Activated CD4-positive, alpha-beta T cell treated with anti-CD3 and anti-CD28 coated beads, Interleukin-10, Interleukin-2, amounts not matched to agents 100 ng/mL and 50 ng/mL, durations not matched to agents 16 hours and 8 hours (primary cell): ENCODE measurements at regions not wholly inside any gene's neighbourhood (a gene's known extent, or its start where the extent isn't known, plus 50 kb on each side); places are given as distances from the start of the nearest gene placed in this dataset.
"Not testable (repeated sequence)": the region's sequence is repeated elsewhere in the genome, so short reads cannot be mapped to it uniquely, and the experiment has no call there.

Source experiments
- DNase-seq: peaks from one replicate; pipeline ENCODE4 v3.0.0-alpha.2; 2020

DNA sequence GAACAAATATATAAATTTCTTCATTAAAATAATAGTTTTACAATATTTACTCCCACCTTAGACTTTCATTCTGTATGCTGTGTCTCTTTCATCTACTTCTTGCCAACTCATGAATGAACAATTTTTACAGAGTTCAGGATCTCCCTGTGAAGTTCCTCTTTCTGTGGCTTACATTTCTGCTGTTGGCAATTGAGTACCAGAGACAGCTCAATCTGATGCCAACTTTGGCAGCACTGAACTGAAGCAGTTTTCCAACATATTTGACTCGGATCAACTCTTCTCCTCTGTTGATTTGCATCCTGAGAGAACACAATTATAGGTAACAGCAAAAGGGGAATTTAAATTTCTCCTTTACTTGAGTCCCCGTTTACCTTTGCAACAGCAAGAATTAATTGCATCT, 1262.2 kb downstream of the EFNA5 start:
- DNase-seq: no peak

DNA sequence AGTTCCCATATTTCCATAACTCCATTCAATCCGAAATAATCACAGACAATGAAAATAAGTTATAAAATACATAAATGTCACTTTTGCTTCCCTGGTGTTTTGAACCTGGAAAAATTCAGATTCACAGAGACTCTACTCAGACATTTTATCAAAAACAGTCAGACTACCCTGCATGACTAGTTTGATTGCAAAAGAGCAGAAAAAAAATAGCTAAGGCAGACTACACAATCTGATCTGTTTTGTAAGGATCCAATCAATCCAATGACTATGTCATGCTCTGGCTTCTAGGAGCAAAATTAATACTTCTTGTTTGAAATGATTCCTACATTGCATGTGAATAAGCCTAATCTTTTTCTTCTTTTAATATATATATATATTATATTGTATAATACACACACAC, 1262.6 kb downstream of the EFNA5 start:
- no peak for DNase-seq

GRCh38 chr5:106401561-106401960, 1269.2 kb downstream of the EFNA5 start:
- no peak for DNase-seq

- no peak for DNase-seq
Observed at GRCh38 chr5:106399391-106399790, 1271.3 kb downstream of the EFNA5 start.

GRCh38 chr5:106397700-106398099, 1273.0 kb downstream of the EFNA5 start:
- no peak for DNase-seq

DNA sequence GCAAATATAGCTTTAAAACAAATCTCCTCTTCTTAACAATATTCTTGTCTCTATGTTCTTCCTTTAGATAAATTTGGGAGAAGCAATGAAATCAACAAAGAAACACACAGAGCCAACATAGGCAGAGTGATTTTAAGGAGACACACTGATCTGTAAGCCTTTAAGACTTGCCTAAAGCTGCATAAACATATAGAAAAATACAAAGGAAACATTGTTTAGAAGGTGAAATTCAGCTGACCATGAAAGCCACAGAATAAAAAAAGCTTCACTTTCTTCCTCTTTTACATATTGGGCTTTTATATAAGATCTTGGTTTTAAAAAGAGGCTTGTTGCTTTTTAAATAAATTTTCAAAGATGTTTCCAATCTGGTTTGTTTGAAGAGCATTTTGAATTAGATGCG, 1277.5 kb downstream of the EFNA5 start:
- DNase-seq: no peak

DNA sequence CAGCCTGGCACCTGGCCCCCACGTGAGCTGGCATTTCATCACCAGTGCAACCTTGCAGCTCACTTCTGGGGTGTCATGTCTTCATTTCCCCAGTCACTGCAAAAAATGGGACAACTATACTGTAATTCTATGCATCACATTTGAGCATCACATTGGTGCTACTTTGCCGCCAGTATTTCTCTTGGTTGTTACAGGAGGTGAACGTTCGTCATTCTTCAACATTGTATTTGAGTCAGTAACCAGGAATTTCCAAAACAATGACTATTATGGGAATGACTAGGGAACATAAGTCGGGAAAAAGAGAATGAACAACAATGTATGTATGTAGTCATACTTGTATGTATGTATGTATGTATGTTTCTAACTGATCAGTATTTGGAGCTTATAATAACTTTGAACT, 1278.0 kb downstream of the EFNA5 start:
- no peak for DNase-seq

DNA sequence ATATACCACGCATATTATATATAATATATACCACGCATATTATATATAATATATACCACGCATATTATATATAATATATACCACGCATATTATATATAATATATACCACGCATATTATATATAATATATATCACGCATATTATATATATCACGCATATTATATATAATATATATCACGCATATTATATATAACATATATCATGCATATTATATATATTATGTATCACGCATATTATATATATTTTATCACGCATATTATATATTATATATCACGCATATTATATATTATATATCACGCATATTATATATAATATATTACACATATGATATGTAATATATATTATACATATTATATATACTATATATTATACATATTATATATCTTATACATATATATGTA, 1283.0 kb downstream of the EFNA5 start:
- not testable (repeated sequence) for DNase-seq

GRCh38 chr5:106386287-106386686, 1284.5 kb downstream of the EFNA5 start:
- no peak for DNase-seq

DNA sequence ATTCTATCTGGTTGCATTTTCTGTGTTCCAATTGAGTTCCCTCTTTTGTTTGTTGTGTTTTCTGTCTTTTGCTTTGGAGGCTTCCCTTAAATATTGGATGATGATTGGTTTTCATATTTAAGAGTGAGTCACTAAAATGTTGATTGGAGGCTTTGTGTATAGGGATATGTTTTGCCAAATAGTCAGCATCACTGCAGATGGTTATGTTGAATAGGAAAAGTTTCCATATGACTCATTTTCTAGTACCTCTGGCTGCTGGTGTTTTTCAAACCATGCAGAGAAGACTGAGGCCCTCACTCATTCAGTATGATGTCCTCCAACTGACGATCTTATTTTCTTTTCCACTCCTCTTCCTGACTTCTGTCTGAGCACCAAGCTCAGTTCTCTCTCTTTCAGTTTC, 1290.0 kb downstream of the EFNA5 start:
- no peak for DNase-seq

DNA sequence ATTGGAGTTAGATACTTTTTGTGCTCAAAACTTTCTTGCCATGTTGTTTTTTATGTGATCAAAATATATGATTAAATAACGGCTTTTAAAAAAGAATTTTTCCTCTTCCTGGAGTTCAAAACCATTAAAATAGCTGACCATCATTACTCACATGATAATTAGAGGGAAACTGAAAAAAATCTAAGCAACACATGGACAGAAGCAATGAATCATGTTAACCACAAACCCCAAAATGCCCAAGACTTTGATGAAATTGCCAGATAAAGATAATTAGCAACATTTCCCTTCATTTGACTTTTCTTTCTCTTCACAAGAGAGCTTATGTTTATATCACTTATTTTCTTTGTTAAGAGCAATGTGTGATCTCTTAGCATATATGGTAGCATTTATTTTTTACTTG, 1294.2 kb downstream of the EFNA5 start:
- DNase-seq: no peak

- DNase-seq: no peak
Observed at GRCh38 chr5:106374956-106375355, 1295.8 kb downstream of the EFNA5 start.

GRCh38 chr5:106368021-106368420, 1302.7 kb downstream of the EFNA5 start:
- DNase-seq: no peak

DNA sequence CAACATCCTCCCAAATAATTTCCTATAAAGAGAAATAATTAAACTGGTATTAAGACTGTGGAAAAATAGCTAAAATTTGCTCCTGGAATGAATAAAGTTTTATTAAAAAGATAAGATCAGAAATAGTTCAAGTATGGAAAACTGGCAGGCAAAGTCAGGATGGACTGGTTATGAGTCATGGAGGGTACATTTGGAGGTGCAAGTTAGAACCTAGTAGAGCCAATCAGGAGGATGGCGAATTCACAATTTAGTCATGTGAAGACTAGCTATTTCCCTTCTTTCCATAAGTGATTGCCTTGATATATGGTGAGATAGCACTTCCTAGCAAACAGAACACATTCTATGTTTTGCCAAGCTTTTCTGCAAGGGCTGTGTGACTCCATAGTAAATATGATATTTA, 1303.5 kb downstream of the EFNA5 start:
- DNase-seq: no peak

DNA sequence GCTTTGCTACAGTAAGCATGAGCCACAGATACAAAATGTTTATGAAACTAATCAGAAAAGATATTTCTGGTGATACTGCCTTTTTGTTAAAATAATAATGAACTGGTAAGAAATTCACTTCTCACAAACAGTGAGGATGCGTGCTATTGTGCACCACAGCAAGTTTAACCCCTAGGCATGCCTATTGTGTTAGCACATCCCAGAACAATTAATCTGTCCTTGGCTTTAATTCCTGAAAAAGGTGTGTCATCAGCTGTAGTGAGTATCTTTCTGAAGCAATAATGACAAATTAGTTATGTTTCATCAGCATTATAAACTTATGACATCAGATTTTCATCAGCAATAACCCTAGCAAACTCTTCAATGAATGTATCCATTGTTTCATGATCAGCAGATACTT, 1307.2 kb downstream of the EFNA5 start:
- no peak for DNase-seq

DNA sequence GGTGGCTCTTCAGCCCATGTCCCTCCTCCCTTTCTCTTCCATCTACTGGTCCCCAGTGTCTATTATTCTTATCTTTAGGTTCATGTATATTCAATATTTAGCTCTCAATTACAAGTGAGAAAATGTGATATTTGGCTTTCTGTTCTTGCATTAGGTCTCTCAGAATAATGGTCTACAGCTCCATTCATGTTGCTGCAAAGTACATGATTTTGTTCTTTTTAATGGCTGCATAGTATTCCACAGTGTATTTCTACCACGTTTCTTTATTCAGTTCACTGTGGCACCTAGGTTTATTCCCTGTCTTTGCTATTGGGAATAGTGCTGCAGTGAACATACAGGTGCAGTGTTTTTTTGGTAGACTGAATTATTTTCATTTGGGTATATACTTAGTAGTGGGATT, 1308.8 kb downstream of the EFNA5 start:
- DNase-seq: no peak

- no peak for DNase-seq
Observed at GRCh38 chr5:106331415-106331814, 1339.3 kb downstream of the EFNA5 start.

- no peak for DNase-seq
Observed at GRCh38 chr5:106324356-106324755, 1346.4 kb downstream of the EFNA5 start.

DNA sequence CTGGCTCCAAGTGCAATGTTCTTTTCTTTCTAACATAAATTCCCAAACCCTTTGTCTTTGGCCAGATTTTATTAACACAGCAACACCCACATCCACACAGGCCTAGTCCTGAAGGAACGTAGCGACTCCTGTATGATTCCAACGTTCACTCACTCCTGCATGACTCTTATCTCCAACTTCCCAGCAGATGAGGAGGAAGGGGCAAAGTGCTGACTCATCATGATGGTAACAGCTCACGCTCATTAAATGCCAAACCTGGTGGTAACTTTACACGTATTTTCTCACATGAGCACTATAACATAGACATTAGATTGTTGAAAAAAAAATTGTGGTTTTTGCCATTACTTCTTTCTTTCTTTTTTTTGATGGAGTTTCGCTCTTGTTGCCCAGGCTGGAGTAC, 1349.5 kb downstream of the EFNA5 start:
- no peak for DNase-seq

- DNase-seq: no peak
Observed at GRCh38 chr5:106314221-106314824, 1356.4 kb downstream of the EFNA5 start.

DNA sequence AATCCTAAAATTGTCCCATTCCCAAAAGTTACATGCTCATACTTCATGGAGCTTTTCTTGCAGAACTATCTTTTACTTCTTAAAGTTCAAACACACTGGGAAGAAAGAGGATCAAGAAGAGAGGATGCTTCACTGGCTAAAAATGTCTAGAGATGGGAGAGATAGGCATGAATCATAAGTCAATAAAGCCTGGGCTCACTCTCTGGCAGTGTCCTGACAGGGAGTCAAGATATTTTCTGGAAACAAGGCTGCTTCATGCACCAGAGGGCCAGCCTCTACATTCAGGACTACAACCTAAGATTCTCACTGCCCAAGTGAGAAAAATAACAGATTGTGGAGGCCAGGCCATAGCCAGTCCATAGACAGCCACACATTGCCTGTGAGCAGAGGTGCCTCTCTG, 1358.4 kb downstream of the EFNA5 start:
- DNase-seq: no peak

DNA sequence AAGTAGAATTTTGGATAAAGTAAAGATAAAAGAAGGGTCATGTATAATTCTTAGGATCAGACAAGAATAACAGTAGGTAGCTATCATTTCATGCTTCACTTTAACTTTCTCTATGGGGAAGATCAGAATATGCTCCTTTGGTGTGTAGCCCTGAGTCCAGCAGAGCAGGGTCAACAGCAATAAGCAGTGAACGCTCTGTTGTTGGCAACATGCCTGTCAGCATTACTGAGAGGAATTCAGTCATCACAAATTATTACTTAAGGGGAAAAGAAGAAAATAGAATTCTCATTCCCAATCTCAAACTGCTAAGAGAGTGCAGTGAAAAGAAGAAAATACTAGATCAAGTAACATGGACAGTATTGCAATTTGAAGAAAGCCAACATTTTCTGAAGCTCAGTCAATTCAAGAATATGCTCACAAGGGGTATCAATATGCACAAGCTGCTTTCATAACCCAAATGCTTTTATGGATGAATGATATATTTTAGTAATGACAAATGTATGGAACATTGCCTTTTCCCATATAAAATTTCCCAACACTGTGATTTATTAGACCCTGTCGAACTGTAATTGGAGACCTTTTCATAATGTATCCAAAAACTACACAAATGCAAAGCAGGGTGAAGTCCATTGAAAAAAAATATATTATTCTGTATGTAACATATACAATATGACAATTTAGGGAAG, 1359.4 kb downstream of the EFNA5 start:
- DNase-seq: no peak

DNA sequence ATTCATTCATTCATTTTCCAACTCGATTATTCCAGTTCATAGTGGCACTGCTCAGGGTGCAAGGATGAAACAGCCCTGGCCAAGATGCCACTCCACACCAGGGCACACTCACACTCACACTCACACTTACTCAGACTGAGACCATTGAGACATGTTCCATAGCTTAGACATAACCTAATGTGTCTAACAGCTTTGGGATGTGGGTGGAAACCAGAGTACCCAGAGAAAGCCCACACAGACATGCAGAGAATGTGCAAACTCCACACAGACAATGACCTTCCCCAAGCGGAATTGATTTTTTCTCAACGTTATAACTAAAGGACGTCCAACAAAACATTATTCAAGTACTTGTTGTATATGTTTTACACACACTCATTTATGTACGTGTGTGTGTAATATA, 1363.5 kb downstream of the EFNA5 start:
- no peak for DNase-seq

GRCh38 chr5:106306313-106307028, 1364.3 kb downstream of the EFNA5 start:
- no peak for DNase-seq
